Common myeloid progenitor, CD34-positive (primary cell): ENCODE measurements at regions not wholly inside any gene's neighbourhood (a gene's known extent, or its start where the extent isn't known, plus 50 kb on each side); places are given as distances from the start of the nearest gene placed in this dataset.
"Not testable (repeated sequence)": the region's sequence is repeated elsewhere in the genome, so short reads cannot be mapped to it uniquely, and the experiment has no call there.

Source experiments
- CTCF ChIA-PET: fragments of 350-600 bp; sonication (Branson Sonifier 250); formaldehyde crosslinking; loops from one replicate; lab custom pipeline; 2021; ENCODE audit warnings: antibody characterized with exemption; lab: Charles Lee
- POLR2A ChIA-PET: fragments of 350-600 bp; sonication (Branson Sonifier 250); formaldehyde crosslinking; loops from one replicate; lab custom pipeline; 2021; ENCODE audit warnings: antibody characterized with exemption; lab: Charles Lee
- DNase-seq, 3 donors: peaks; one replicate each; pipeline versions ENCODE4 v3.0.0 to v3.0.0-alpha.2; 2013
- H3K27ac ChIP-seq, 2 experiments: 1 replicate in 1 of 2; 2 replicates in 1 of 2; pipeline ENCODE4 v1.7.0; 2013; ENCODE audit warnings: inconsistent platforms in 2 of 2, low read length in 2 of 2, mild to moderate bottlenecking in 2 of 2, low read depth in 1 of 2, moderate library complexity in 1 of 2; ENCODE audit not compliant: severe bottlenecking in 2 of 2, insufficient read depth in 1 of 2, poor library complexity in 1 of 2
- H3K27me3 ChIP-seq, 5 experiments: replicated peaks in 2 of 5; 1 replicate in 3 of 5; 2 replicates in 2 of 5; pipeline versions ENCODE4 v1.6.1 to v1.7.0; 2013; ENCODE audit warnings: low read length in 4 of 5, mild to moderate bottlenecking in 2 of 5, moderate library complexity in 2 of 5, inconsistent platforms in 1 of 5; ENCODE audit not compliant: insufficient read depth in 5 of 5, control insufficient read depth in 4 of 5
- H3K36me3 ChIP-seq, 4 experiments: 1 replicate in 2 of 4; 2 replicates in 2 of 4; pipeline versions ENCODE4 v1.6.1 to v1.7.0; 2013; ENCODE audit warnings: low read length in 3 of 4, control low read depth in 1 of 4, mild to moderate bottlenecking in 1 of 4; ENCODE audit not compliant: control insufficient read depth in 4 of 4, insufficient read depth in 4 of 4
- H3K4me1 ChIP-seq, 4 experiments: 1 replicate in 3 of 4; 2 replicates in 1 of 4; pipeline versions ENCODE4 v1.6.1 to v1.7.1; 2013; ENCODE audit warnings: low read length in 3 of 4, mild to moderate bottlenecking in 3 of 4, control low read depth in 1 of 4, inconsistent platforms in 1 of 4, moderate library complexity in 1 of 4; ENCODE audit not compliant: control insufficient read depth in 4 of 4, insufficient read depth in 4 of 4; ENCODE audit errors: control extremely low read depth in 1 of 4
- H3K4me3 ChIP-seq, 7 experiments: 1 replicate in 4 of 7; 2 replicates in 3 of 7; pipeline versions ENCODE4 v1.5.1 to v1.7.0; 2013; ENCODE audit warnings: mild to moderate bottlenecking in 7 of 7, low read length in 6 of 7, moderate library complexity in 6 of 7, inconsistent platforms in 2 of 7, low read depth in 2 of 7, control low read depth in 1 of 7; ENCODE audit not compliant: insufficient read depth in 4 of 7, control insufficient read depth in 1 of 7; ENCODE audit errors: extremely low read depth in 1 of 7
- H3K9me3 ChIP-seq, 5 experiments: 1 replicate in 4 of 5; 2 replicates in 1 of 5; pipeline versions ENCODE4 v1.6.1 to v1.7.1; 2013; ENCODE audit warnings: low read length in 4 of 5, mild to moderate bottlenecking in 2 of 5, inconsistent platforms in 1 of 5, low read depth in 1 of 5, moderate library complexity in 1 of 5; ENCODE audit not compliant: control insufficient read depth in 4 of 5, insufficient read depth in 2 of 5; ENCODE audit errors: control extremely low read depth in 1 of 5
- WGBS: methylation state at CpG from one replicate; pipeline ENCODE4 v1.1.5; 2013; ENCODE audit not compliant: insufficient coverage; 5-methylcytosine and 5-hydroxymethylcytosine counted together

GRCh38 chr4:137422666-137423065 is 109.6 kb downstream of the PCDH18 start:
- Histone ChIP-seq H3K27ac (no peak overlapping the region), H3K4me3 (no peak overlapping the region), H3K36me3 (no peaks in the 10 kb centered on the region), H3K27me3 (no peaks in the 10 kb centered on the region), H3K9me3 (no peaks in the 10 kb centered on the region), H3K4me1 (no peaks in the 10 kb centered on the region)
- 90% methylated on average over 2 of the region's 2 CpGs for WGBS
- ChIA-PET CTCF (no interaction called here), POLR2A (no interaction called here)
- DNase-seq = no peak

GRCh38 chr4:137421796-137422195 is 110.5 kb downstream of the PCDH18 start:
- ChIA-PET POLR2A (no interaction called here), CTCF (no interaction called here)
- no peak for DNase-seq
- Histone ChIP-seq H3K4me1 (no peaks in the 10 kb centered on the region), H3K36me3 (no peaks in the 10 kb centered on the region), H3K27ac (no peak overlapping the region), H3K27me3 (no peaks in the 10 kb centered on the region), H3K9me3 (no peaks in the 10 kb centered on the region), H3K4me3 (no peak overlapping the region)
- 92% methylated on average over 7 of the region's 8 CpGs for WGBS

GRCh38 chr4:137420901-137421396 is 111.3 kb downstream of the PCDH18 start:
- ChIA-PET CTCF (no interaction called here), POLR2A (no interaction called here)
- DNase-seq = no peak
- WGBS = 95% methylated on average over 34 of the region's 43 CpGs
- no peaks in the 10 kb centered on the region for H3K9me3 ChIP-seq
- H3K27me3 ChIP-seq = no peaks in the 10 kb centered on the region
- H3K4me3 ChIP-seq = no peak overlapping the region
- H3K36me3 ChIP-seq = no peaks in the 10 kb centered on the region
- H3K27ac ChIP-seq = no peak overlapping the region
- H3K4me1 ChIP-seq = no peaks in the 10 kb centered on the region

- no CpG with 5 or more reads among the region's 2 CpGs for WGBS
- POLR2A ChIA-PET = no interaction called here
These were observed 114.6 kb downstream of the PCDH18 start for GRCh38 chr4:137417676-137418075.

GRCh38 chr4:137414802-137415201 is 117.5 kb downstream of the PCDH18 start:
- H3K9me3 ChIP-seq = no peaks in the 10 kb centered on the region
- H3K27me3 ChIP-seq = no peaks in the 10 kb centered on the region
- H3K4me3 ChIP-seq = no peak overlapping the region
- ChIA-PET CTCF (no interaction called here), POLR2A (no interaction called here)
- no peaks in the 10 kb centered on the region for H3K36me3 ChIP-seq
- WGBS = 100% methylated on average over 1 of the region's 2 CpGs
- DNase-seq = no peak
- H3K27ac ChIP-seq = no peak overlapping the region
- H3K4me1 ChIP-seq = no peaks in the 10 kb centered on the region

More at GRCh38 chr4:137417676-137418075, 114.6 kb downstream of the PCDH18 start:
- no peaks in the 10 kb centered on the region for H3K9me3 ChIP-seq
- H3K27me3 ChIP-seq = no peaks in the 10 kb centered on the region
- H3K36me3 ChIP-seq = no peaks in the 10 kb centered on the region
- H3K27ac ChIP-seq = no peak overlapping the region
- CTCF ChIA-PET = no interaction called here
- no peaks in the 10 kb centered on the region for H3K4me1 ChIP-seq
- H3K4me3 ChIP-seq = no peak overlapping the region
- no peak for DNase-seq

- ChIA-PET POLR2A (interaction anchor here (0.6 kb wide), 1 partner anchor 49 kb away, joined by 5 read pairs; no protein-coding TSS in a partner anchor), CTCF (no interaction called here)
- no peaks in the 10 kb centered on the region for H3K9me3 ChIP-seq
- no peaks in the 10 kb centered on the region for H3K36me3 ChIP-seq
- no peaks in the 10 kb centered on the region for H3K27me3 ChIP-seq
- H3K27ac ChIP-seq = no peak overlapping the region
- no CpG with 5 or more reads among the region's 2 CpGs for WGBS
- no peaks in the 10 kb centered on the region for H3K4me1 ChIP-seq
- DNase-seq = no peak
- H3K4me3 ChIP-seq = no peak overlapping the region
These were observed 123.6 kb downstream of the PCDH18 start for GRCh38 chr4:137408527-137409177.

GRCh38 chr4:137405833-137406232 is 126.5 kb downstream of the PCDH18 start:
- H3K27me3 ChIP-seq, CTCF ChIA-PET, H3K4me1 ChIP-seq, H3K9me3 ChIP-seq, DNase-seq, H3K4me3 ChIP-seq, POLR2A ChIA-PET, H3K27ac ChIP-seq, H3K36me3 ChIP-seq: not testable (repeated sequence)
- 94% methylated on average over 4 of the region's 9 CpGs for WGBS
